Activated CD8-positive, alpha-beta memory T cell treated with anti-CD3 and anti-CD28 coated beads, Interleukin-2, amount 50 U/mL, for 4 hours (primary cell): ENCODE measurements at regions not wholly inside any gene's neighbourhood (a gene's known extent, or its start where the extent isn't known, plus 50 kb on each side); places are given as distances from the start of the nearest gene placed in this dataset.

Experiments
- DNase-seq: peaks from one replicate; pipeline ENCODE4 v3.0.0-alpha.2; 2020

DNA sequence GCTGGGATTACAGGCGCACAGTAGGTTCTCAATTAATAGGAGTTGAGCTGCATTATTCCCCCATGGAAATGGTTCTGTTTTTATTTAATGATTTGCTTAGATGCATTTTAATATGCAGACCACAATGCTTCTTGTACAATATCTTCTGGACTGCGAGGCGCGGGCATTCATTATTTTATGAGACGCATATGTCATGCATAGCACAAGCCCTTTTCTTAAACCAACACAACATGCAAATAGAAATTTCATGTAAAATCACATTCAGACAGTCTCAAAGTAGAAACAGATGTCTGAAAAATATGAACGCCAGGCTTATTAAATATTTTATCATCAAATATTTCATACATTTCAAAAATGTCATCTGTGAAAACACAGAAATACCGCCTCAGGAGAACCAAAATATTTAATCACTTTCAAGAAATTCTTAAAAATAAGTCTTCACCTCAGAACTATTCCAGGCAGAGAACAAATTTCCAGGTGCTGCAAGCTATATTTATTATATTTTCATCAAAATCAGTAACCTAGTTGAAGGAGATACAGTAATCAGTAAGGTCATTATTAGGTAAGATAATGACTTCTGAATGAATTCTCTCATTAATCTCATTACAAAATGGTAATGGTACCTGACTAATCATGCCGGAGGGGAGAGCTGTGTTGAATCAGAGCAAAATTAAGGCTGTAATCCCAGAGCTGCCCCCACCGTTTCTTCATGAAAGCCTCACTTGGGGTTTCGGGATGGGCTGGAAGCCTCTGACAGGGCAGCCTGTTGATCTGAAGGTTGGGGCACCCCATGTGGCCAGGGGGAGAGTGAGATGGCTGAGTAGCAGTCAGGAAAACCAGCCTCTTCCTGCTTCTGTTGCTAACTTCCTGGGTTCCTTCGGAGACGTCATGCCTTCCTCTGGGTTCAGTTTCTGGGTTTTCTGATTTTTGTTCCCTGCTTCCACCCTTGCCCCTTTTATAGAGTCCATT, 133.9 kb upstream of the ZNF618 start:
- no peak for DNase-seq

DNA sequence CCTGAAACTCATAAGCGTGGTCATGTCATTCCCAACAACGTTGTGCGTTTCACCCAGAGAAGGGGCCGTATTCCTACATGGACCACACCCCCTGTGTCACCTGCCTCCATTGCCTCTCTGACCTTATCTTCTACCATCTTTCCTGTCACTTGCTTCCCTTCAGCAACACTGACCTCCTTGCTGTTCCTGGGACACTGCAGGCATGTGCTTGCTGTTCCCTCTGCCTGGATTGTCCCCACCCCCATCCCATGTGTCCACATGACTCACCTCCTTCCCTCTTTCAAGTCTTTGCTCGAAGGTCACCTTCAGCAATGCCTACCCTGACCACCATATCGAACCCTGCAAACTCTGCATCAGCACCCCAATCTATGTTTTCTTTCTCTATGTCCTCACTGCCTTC, 133.2 kb upstream of the ZNF618 start:
- DNase-seq: no peak

DNA sequence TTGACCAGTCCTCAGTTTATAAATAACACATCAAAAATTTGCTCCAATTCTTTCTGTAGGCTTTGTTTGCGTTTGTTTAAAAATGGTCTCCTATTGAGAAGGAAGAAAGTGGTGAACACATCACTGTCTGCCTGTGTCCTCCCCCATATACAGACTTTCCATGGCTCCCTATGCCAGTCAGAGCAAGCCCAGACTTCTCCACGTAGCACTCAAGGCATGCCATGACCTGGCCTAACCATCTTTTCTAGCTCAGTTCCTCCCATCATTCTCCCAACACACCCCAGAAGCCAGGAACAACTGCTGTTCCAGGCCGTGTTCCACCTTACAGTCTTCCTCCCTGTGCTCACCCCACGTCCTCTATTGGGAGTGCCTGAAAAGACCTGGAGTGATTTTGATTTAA, 129.6 kb upstream of the ZNF618 start:
- no peak for DNase-seq

DNA sequence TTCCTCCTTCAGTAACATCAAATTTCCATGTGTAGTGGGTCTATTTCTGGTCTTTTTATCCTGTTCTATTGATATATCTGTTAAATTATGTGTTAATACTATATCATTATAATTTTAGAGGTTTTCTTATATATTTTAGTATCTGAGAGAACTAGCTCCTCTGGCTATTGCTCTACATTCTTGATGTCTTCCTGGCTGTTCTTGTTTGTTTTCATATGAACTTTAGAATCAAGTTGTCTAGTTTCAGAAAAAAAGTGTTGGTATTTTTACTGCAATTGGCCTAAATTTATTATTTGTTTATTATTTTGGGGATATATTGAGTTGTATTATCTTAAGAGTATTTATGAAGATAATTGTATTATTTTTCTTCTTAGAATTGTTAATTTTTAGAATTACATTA, 128.0 kb upstream of the ZNF618 start:
- no peak for DNase-seq

DNA sequence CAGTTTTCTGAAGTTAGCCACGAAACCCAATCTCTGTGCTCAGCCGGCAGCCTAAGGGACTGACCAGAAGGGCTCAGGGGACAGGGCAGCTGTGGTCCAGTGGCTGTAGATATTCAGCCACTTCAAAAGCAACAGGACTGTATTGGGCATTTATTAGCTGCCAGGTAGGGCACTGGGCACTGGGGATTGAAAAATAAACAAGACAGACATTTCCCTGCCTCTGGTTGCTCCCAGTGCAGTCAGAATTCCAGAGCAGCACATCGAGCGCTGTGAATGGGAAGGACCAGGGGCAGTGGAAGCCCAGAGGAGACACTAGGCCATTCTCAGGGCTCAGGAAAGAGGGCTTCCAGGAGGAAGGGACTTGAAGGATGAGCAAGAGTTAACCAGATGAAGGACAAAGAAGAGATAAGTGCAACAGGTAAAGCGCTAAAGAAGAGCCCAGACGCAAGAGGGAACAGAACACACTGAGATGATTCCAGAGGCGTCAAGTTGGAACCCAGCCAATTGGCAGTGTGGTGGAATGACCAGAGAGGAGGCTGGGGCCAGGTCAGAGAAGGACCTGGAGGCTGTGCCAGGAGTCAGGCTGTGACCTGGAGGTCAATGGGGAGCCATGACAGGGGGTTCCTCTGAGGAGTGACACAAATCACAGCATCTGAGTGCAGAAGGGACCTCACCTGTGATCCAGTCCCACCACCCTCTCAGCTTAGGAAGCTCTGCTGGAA, 122.5 kb upstream of the ZNF618 start:
- no peak for DNase-seq

DNA sequence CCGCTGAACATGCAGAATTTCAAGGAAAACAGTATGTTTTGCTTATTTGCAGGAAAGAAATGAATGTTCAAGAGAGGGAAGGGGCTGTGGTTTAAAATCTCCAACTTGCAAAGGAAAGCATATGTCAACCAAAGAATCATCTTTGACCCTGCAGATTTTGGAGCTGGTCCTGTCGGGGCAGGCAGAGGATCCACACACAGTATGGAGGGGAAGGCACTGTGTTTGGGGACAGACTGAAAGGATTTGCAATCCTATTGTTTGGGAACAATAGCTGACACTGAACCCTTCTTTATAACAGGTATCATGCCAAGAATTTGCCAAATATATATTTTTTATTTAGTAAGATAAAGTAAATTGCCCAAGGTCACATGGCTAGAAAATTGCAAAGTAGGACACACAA, 121.4 kb upstream of the ZNF618 start:
- no peak for DNase-seq

DNA sequence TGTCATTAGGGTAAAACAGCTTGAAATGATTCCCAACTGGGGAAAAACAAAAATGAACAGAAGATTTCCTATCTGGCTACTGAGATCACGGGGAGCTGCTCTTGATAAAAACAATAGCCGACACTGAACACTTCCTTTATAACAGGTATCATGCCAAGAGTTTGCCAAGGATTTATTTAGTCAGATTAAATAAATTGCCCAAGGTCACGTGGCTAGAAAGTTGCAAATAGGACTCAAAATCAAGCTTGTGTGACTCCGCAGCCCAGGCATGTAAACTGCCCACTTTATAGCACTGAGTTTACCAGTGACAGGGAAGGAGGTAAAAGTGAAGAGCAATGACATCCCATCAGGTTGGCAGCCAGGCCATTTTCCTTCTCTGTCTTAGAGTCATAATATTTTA, 120.7 kb upstream of the ZNF618 start:
- DNase-seq: no peak

DNA sequence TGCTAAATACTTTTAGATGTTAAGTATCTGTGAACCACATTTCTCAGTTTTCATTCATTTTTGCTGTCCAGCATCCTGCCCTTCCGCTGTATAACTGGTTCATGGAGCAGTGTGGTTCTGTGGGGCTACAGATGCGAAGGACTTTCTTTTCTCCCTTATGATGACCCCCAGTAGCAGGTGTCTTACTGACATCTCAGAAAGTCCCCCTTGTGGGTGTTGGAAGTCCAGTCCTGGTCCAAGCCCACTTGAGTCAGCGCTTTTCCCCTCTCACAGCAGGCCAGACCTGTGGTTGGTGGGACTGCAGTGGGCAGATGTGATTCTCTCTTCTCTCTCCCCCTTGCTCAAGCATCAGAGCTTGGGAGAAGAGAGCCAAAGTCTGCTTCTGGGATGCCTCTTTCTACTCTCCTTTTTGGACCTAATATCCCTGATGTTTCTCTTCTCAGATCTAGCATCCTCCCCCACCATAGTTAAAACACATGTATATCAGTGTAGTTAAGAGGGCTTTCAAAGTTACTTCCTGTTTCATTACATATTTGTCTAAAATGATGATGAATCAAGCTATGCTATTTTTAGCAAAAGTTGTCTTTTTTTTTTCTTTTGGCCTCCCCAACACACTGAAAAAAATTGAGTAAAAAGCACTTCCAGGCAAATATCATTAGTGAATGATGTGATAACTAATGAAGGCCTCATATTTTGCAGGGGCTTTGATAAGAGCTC, 119.5 kb upstream of the ZNF618 start:
- no peak for DNase-seq

DNA sequence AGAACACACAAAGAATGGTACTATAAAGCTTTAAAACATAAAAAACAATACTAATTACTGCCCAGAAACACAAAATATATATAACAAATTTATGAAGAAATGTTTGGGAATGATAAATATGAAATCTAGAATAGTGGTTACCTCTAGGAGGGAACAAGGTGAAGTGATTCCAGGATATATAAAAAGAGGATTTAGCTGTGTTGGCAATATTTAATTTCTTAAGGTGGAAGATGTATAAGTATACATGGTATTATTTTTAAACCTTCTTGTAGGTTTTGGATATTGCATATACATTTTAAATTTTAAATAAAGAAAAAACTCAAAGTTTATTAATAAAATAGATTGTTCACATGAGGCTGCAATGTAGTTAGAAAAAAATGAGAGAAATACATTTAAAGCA, 112.7 kb upstream of the ZNF618 start:
- DNase-seq: no peak

DNA sequence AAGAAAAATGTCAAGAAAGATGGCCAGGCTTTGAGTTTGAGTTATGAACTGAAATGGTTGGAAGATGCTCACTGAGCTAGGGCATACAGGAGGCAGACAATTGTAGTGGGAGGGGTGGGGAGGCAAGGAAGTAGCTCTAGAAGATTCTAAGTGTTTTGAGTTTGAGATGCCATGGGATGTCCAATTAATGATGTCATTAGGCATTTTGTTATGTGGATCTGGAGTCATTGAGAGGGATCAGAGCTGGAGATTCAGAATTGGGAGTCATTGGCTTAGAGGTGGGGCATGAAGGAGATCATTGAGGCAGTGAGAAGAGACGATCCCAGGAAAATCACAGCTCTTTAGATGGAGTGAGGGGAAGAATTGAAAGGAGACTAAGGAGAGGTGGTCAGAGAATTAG, 111.5 kb upstream of the ZNF618 start:
- DNase-seq: no peak

DNA sequence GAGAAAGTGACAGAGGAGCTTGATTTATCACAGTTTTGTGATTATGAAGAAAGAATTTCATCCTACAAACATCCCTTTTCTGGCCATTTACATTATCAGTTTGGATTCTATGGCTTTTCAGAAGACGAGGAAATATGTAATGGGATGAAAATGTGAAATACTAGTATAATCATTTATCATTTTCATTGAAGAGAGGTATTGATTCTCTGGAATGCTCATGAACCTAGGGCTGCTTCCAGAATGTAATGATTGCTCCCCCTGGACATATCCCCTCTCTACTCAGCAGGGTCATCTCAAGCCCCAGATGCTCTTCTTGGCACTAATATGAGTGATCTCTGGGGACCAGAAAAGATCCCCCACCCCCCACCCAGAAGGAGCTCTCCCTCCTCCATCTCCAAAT, 106.7 kb upstream of the ZNF618 start:
- DNase-seq: no peak

DNA sequence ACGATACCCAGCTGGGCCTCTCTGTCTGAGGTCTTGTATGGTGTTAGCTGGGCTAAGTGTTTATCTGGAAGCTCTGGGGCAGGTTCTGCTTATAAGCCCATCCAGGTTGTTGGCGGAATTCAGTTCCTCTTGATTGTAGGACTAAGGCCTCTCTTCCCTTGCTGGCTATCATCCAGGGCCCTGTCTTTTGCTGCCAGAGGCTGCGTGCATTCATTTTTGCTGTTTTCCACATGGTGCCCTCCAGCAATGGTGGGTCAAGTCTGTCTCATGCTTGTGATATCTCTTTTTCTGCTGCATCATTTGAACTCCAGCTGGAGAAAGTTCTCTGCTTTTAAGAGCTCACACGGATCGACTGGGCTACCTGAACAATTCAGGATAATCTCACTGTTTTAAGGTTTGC, 105.7 kb upstream of the ZNF618 start:
- DNase-seq: no peak

DNA sequence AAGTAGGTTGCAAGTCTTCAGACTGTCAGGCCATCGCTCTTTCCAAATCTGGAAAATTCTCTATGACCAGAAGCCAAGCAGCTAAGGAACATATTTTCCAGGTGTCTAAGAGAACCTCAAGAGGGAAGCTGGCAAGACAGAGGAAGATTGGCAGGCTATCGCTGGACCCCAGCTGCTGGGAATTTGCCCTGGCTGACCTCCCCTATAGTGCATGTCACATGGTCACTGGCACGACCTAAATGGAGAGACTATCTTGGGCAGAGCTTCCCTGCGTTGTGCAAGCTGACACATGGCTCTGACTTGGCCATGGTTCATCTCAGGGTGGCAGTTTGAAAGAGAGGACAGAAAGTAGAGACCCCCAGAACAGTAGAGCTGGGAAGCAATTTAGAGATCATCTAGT, 104.9 kb upstream of the ZNF618 start:
- no peak for DNase-seq

DNA sequence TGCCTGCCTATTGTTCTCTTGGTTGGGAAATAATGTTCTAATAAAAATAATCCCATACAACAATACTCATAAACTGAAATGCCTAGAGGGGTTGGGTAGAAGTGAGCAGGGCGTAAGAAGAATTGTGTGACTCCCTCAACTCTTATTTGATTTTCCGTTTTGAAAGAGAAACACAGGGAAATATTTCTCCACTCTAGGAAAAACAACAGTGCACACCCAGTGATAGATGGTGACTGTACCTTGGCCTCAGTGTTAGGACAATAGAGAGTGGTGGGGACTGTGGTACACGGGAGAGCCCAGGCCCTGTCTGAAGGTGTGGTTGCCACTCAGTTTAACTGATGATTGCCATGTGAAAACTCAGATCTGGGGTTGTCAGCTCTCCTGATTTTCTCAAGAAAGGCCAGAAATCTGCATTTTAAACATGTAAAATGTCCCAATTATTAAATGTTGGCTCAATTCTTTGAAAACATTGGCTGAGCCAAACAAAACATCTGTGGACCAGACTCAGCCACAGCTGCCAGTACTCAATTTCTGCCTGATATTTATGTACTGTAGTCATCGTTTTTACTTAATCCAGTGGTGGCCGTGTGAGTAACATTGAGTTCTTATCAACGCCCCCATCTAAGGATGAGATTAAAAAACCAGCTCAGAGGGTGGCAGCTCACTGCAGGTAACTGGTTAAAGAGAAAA, 103.8 kb upstream of the ZNF618 start:
- DNase-seq: no peak

DNA sequence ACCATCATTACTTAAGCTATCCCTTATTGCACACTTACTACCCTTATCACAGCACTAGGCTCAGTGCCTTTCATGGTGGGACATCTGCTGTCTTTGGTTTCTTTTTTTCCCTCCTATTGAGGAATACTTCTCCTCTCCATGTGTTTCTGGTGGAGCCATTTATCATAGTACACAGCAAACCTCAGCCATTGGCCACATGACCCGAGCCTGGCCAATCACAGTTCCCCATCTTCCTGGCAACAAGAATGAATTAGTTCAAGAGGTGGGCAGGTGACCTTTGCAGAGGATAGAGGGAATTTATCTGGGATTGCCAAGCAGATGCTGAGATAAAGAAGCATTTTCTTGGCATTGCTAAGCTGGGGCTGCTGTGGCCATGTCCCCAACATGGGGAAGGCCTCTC, 101.1 kb upstream of the ZNF618 start:
- DNase-seq: no peak

DNA sequence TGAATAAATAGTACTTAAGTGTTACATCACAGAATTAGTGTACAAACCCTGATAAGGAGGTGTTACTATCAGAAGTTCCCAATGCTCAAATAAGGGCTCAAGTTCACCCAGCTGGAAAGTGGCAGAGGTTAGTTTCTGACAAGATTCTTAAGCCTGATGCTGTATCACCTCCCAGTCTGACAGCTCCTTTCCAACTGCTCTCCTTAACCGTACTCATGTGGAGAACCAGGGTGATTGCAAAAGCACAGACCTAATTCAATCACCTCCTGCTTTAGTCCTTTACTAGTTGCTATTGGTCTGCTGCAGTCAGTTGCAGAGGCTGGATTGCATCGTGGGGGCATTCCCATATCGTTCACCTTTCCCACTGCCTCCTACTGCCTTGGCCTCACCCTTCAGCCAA, 100.4 kb upstream of the ZNF618 start:
- DNase-seq: no peak

DNA sequence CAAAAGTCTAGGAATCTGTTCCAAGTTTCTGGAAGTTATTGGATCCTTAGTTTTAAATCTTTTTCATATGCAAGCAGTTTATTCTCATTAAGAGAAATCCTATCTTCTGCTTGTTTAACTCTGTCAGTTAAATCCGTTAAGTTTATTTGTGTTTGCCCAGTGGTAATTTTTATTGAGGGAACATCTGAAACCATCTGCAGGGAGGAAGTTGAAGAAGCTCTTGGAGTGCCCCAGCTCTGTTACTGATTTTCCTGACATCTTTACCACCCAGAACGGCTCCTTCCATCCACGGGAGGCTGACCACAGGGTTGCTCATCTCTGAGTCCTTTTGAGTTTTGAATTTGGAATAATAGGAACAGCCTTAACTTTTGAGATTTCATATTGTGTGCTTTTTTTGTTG, 99.9 kb upstream of the ZNF618 start:
- no peak for DNase-seq

DNA sequence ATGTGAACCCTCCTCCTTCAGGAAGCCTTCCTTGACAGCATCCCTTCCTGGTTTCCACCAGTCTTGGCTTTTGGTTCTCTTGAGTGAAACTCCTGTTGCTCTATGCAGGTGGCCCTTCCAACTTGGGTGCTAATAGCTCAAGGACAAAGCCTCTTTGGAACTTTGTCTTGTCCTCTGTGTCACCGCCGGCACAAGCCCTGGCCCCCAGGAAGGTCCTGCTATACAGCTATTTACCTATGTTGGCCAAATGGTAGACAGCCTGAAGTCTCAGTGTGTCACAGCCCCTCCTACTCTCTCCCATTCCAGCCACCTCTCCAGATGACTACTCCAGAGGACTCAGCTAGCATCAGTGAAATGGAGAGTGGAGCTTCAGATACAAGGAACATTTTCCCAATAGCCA, 94.7 kb upstream of the ZNF618 start:
- DNase-seq: no peak

DNA sequence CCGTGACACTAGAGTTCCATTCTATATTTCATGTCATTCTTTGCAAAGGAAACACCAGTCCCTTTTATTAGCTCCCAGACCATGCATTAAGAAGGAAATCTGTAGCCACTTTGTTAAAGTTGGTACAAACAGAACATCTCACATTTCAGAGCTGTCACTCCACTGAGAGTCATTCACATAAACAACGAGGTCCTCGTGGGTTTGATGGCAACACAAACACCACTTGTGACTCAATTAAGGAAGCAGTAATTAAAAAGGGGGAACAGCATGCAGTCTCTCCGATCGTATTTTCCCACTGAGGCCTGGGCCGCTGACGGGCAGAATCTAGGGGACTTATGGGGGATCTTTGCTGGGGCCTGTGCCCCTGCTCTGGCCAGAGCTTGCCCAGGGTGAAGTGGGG, 94.2 kb upstream of the ZNF618 start:
- no peak for DNase-seq

DNA sequence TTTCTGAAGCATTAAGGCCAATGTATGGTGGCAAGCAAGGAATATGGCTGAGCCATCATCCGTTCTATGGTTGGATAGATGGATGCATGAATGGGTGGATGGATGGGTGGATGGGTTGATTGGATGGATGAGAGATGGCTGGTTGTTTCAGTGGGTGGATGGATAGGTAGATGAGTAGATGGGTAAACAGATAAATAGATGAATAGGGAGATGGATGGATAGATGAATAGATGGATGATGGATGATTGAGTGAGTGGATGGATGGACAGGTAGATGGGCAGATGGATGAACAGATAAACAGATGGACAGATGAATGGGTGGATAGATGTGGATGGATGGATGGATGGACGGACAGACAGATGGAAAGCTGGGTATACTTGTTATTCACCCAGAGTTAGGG, 92.6 kb upstream of the ZNF618 start:
- no peak for DNase-seq

DNA sequence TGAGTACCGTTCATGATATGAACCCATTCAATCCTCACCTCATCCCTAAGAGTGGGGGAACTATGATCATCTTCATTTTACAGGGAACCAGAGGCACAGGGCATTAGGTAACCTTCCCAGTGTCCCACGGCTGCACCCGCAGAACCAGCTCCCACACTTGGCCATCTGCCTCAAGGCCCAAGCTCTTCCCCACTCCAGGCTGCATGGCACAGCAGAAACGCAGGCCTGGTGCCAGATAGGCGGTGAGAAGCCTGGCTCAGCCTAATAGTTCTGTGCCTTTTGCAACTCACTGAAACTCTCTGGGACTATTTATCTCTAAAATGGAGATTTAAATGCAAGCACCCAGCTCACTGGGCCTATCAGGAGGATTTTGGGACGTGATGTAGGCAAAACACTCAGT, 90.8 kb upstream of the ZNF618 start:
- DNase-seq: no peak

DNA sequence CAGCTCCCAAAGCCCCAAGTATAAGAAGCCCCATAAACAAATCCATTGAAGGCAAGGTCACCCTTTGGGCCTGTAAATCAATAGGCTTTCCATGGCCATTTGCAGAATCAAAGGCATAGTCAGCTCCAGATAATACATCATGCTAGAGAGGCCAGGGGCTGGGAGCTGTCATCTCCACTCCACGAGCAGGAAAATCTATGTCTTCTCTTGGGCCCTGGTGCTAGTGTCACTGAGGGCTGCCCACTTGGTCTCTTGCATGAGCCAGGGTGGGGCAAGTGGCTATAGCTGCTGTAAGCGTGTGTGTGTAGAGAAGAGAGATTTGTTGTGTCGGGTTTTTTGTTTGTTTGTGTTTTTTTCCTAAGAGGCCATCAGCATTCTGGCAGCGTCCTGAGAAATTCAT, 90.0 kb upstream of the ZNF618 start:
- DNase-seq: no peak

DNA sequence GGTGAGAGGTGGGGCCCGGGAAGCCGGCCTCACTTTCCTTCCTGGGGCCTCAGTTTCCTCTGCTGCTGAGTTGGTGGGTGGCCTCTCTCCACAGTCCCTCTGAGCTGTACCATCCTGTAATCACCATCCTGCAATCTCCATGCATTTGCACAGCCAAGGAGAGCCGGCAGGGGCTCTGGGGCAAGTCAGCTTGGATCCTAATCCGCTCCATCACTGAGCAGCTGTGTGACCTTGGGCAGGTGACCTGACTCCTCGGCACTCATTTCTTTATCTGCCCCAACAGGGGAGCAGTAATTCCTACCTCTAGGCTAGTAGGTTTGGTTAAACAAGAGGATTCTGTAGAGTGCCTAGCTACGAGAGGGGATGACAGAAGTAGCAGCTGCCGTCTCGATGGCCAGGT, 88.2 kb upstream of the ZNF618 start:
- no peak for DNase-seq
